A673 (cell line): ENCODE measurements at regions not wholly inside any gene's neighbourhood (a gene's known extent, or its start where the extent isn't known, plus 50 kb on each side); places are given as distances from the start of the nearest gene placed in this dataset.

Source experiments
- CTCF ChIP-seq: fragments of 300-800, 200-600 bp; sonication (generic); conservative IDR thresholded peaks from 2 replicates; pipeline ENCODE4 v1.5.1; 2017; ENCODE audit warnings: low read depth, mild to moderate bottlenecking, antibody characterized with exemption, low read length, moderate library complexity, mixed read lengths
- EZH2 ChIP-seq: fragments of 200-600 bp; sonication (generic); IDR thresholded peaks from 2 replicates; pipeline ENCODE4 v1.6.1; 2017; ENCODE audit warnings: borderline replicate concordance, low read depth, mild to moderate bottlenecking, mixed read lengths, antibody characterized with exemption, low read length; ENCODE audit not compliant: poor library complexity, severe bottlenecking

GRCh38 chr9:115985657-115986056 is 167.9 kb upstream of the PAPPA start:
- TF ChIP-seq CTCF (no peak), EZH2 (no peak)
